Stomach (tissue), 4 donors: ENCODE measurements at regions not wholly inside any gene's neighbourhood (a gene's known extent, or its start where the extent isn't known, plus 50 kb on each side); places are given as distances from the start of the nearest gene placed in this dataset.
"Not testable (repeated sequence)": the region's sequence is repeated elsewhere in the genome, so short reads cannot be mapped to it uniquely, and the experiment has no call there.

Experiments used
- POLR2A ChIP-seq, 4 donors: fragments of 450-650 bp; IDR thresholded peaks; one replicate each; pipeline ENCODE4 v1.6.1; 2016; ENCODE audit warnings: antibody characterized with exemption in 4 of 4, control low read depth in 2 of 4, mild to moderate bottlenecking in 1 of 4, moderate library complexity in 1 of 4
- TF ChIP-seq, protein P1 (sequence below), 7 experiments: fragments of 450-650 bp in 4 of 7; fragments of 200-600 bp in 3 of 7; sonication (generic) in 3 of 7; IDR thresholded peaks; one replicate each; pipeline ENCODE4 v1.5.1; 2016 to 2019; ENCODE audit warnings: antibody characterized with exemption in 7 of 7, control low read depth in 2 of 7, mild to moderate bottlenecking in 1 of 7

DNA sequence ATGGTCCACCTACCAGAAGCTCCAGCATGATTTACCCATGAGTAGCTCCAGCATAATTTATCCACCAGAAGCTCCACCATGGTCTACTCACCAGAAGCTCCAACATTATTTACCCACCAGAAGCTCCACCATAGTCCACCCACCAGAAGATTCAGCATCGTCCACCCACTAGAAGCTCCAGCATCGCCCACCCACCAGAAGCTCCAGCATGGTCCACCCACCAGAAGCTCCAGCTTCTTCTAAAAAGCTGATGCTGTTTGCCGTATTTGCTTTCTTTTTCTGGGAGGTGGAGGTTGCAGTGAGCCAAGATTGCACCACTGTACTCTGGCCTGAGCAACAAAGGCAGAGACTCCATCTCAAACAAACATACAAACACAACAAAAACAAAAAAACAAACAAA lies 136.2 kb upstream of the TPTE start:
- not testable (repeated sequence) for TF ChIP-seq POLR2A (IDR thresholded peaks at IDR 0.05)
- TF ChIP-seq, protein P1, sequence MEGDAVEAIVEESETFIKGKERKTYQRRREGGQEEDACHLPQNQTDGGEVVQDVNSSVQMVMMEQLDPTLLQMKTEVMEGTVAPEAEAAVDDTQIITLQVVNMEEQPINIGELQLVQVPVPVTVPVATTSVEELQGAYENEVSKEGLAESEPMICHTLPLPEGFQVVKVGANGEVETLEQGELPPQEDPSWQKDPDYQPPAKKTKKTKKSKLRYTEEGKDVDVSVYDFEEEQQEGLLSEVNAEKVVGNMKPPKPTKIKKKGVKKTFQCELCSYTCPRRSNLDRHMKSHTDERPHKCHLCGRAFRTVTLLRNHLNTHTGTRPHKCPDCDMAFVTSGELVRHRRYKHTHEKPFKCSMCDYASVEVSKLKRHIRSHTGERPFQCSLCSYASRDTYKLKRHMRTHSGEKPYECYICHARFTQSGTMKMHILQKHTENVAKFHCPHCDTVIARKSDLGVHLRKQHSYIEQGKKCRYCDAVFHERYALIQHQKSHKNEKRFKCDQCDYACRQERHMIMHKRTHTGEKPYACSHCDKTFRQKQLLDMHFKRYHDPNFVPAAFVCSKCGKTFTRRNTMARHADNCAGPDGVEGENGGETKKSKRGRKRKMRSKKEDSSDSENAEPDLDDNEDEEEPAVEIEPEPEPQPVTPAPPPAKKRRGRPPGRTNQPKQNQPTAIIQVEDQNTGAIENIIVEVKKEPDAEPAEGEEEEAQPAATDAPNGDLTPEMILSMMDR (IDR thresholded peaks at IDR 0.05): not testable (repeated sequence)
